ENCODE measurements at regions not wholly inside any gene's neighbourhood (a gene's known extent, or its start where the extent isn't known, plus 50 kb on each side); places are given as distances from the start of the nearest gene placed in this dataset.
"Not testable (repeated sequence)": the region's sequence is repeated elsewhere in the genome, so short reads cannot be mapped to it uniquely, and the experiment has no call there.

DNA sequence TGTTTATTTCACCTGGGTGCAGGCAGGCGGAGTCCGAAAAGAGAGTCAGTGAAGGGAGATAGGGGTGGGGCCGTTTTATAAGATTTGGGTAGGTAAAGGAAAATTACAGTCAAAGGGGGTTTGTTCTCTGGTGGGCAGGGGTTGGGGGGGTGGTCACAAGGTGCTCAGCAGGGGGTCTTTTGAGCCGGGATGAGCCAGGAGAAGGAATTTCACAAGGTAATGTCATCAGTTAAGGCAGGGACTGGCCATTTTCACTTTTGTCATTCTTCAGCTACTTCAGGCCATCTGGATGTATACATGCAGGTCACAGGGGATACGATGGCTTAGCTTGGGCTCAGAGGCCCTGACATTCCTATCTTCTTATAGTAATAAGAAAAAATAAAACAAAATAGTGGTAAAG lies 220.3 kb upstream of the ZNF608 start:
- not testable (repeated sequence) for TF ChIP-seq POLR2A (IDR thresholded peaks at IDR 0.05)
- TF ChIP-seq, protein P1, sequence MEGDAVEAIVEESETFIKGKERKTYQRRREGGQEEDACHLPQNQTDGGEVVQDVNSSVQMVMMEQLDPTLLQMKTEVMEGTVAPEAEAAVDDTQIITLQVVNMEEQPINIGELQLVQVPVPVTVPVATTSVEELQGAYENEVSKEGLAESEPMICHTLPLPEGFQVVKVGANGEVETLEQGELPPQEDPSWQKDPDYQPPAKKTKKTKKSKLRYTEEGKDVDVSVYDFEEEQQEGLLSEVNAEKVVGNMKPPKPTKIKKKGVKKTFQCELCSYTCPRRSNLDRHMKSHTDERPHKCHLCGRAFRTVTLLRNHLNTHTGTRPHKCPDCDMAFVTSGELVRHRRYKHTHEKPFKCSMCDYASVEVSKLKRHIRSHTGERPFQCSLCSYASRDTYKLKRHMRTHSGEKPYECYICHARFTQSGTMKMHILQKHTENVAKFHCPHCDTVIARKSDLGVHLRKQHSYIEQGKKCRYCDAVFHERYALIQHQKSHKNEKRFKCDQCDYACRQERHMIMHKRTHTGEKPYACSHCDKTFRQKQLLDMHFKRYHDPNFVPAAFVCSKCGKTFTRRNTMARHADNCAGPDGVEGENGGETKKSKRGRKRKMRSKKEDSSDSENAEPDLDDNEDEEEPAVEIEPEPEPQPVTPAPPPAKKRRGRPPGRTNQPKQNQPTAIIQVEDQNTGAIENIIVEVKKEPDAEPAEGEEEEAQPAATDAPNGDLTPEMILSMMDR (IDR thresholded peaks at IDR 0.05), result not testable (repeated sequence)
